ENCODE measurements at regions not wholly inside any gene's neighbourhood (a gene's known extent, or its start where the extent isn't known, plus 50 kb on each side); places are given as distances from the start of the nearest gene placed in this dataset.

DNA sequence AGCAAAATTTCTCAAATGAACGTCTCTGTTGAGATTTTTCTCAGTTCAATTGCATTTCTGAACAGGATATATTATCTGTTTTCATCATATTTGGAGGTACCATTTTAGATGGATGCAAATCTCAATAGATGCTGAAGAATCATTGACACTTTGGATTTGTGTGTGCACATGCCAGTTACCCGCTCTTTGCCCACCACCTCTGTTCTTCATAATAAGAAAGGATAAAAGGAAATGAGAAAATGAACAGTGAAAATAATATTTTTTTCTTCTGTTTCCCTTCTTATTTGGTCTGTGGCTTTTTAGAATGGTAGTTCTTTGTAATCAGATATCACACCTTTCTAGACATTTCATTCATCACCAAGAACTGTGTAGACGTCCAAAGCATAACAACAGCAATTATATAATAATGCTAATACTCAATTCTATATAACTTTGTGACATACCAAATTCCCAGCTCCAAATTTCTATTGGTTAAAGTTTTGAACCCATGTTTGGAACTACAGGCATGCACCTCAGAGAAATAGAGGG lies 256.7 kb upstream of the SATB1 start:
- TF ChIP-seq, protein P1, sequence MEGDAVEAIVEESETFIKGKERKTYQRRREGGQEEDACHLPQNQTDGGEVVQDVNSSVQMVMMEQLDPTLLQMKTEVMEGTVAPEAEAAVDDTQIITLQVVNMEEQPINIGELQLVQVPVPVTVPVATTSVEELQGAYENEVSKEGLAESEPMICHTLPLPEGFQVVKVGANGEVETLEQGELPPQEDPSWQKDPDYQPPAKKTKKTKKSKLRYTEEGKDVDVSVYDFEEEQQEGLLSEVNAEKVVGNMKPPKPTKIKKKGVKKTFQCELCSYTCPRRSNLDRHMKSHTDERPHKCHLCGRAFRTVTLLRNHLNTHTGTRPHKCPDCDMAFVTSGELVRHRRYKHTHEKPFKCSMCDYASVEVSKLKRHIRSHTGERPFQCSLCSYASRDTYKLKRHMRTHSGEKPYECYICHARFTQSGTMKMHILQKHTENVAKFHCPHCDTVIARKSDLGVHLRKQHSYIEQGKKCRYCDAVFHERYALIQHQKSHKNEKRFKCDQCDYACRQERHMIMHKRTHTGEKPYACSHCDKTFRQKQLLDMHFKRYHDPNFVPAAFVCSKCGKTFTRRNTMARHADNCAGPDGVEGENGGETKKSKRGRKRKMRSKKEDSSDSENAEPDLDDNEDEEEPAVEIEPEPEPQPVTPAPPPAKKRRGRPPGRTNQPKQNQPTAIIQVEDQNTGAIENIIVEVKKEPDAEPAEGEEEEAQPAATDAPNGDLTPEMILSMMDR (optimal IDR thresholded peaks at IDR 0.05 in 1 of 3, IDR thresholded peaks at IDR 0.05 in 1 of 3, conservative IDR thresholded peaks at IDR 0.05 in 1 of 3; ENCODE audit: extremely low read depth in 1 of 3, insufficient read depth in 2 of 3, low read length in 3 of 3) = no peak
- TF ChIP-seq EZH2 (IDR thresholded peaks at IDR 0.05; ENCODE audit: low read length) = no peak

Data from keratinocyte (primary cell).